A673 (cell line): ENCODE measurements at regions not wholly inside any gene's neighbourhood (a gene's known extent, or its start where the extent isn't known, plus 50 kb on each side); places are given as distances from the start of the nearest gene placed in this dataset.

Experiments used
- CTCF ChIP-seq: fragments of 300-800, 200-600 bp; sonication (generic); conservative IDR thresholded peaks from 2 replicates; pipeline ENCODE4 v1.5.1; 2017; ENCODE audit warnings: low read depth, mild to moderate bottlenecking, antibody characterized with exemption, low read length, moderate library complexity, mixed read lengths
- EZH2 ChIP-seq: fragments of 200-600 bp; sonication (generic); IDR thresholded peaks from 2 replicates; pipeline ENCODE4 v1.6.1; 2017; ENCODE audit warnings: borderline replicate concordance, low read depth, mild to moderate bottlenecking, mixed read lengths, antibody characterized with exemption, low read length; ENCODE audit not compliant: poor library complexity, severe bottlenecking

- TF ChIP-seq CTCF (no peak), EZH2 (no peak)
Measured at GRCh38 chr9:21653589-21653988, 148.8 kb upstream of the MTAP start.
